ENCODE measurements at regions not wholly inside any gene's neighbourhood (a gene's known extent, or its start where the extent isn't known, plus 50 kb on each side); places are given as distances from the start of the nearest gene placed in this dataset.

DNA sequence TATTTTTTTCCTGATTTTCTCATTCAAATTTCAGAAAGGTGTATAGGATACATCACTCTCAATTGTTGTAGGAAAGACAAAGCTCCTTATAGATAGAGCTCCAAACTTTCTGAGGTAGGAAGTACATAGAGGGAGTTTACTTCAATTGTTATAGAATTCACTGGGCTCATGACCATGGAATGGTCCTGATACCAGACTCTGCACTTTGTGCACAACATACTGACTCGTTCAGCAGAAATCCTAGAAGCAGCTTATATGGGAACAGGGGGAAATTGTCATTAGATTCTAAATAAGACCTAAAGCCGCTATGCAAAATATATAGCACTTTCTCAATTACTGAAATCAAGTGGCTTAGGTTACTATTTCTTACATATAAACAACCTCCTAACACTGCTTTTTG lies 240.5 kb upstream of the TUSC1 start (continued):
- TF ChIP-seq, protein P1, sequence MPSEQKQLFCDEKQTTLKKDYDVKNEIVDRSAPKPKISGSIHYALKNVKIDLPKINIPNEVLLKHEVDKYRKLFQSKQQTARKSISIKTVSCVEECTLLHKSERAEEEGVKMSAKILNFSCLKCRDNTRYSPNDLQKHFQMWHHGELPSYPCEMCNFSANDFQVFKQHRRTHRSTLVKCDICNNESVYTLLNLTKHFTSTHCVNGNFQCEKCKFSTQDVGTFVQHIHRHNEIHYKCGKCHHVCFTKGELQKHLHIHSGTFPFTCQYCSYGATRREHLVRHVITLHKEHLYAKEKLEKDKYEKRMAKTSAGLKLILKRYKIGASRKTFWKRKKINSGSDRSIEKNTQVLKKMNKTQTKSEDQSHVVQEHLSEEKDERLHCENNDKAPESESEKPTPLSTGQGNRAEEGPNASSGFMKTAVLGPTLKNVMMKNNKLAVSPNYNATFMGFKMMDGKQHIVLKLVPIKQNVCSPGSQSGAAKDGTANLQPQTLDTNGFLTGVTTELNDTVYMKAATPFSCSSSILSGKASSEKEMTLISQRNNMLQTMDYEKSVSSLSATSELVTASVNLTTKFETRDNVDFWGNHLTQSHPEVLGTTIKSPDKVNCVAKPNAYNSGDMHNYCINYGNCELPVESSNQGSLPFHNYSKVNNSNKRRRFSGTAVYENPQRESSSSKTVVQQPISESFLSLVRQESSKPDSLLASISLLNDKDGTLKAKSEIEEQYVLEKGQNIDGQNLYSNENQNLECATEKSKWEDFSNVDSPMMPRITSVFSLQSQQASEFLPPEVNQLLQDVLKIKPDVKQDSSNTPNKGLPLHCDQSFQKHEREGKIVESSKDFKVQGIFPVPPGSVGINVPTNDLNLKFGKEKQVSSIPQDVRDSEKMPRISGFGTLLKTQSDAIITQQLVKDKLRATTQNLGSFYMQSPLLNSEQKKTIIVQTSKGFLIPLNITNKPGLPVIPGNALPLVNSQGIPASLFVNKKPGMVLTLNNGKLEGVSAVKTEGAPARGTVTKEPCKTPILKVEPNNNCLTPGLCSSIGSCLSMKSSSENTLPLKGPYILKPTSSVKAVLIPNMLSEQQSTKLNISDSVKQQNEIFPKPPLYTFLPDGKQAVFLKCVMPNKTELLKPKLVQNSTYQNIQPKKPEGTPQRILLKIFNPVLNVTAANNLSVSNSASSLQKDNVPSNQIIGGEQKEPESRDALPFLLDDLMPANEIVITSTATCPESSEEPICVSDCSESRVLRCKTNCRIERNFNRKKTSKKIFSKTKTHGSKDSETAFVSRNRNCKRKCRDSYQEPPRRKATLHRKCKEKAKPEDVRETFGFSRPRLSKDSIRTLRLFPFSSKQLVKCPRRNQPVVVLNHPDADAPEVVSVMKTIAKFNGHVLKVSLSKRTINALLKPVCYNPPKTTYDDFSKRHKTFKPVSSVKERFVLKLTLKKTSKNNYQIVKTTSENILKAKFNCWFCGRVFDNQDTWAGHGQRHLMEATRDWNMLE (tag by site-specific recombination; conservative IDR thresholded peaks at IDR 0.05; ENCODE audit: low read depth): no peak

GRCh38 chr9:25917731-25918362 lies 239.6 kb upstream of the TUSC1 start:
- no peak for TF ChIP-seq ZFP69B (tag by site-specific recombination; IDR thresholded peaks at IDR 0.05)
- TF ChIP-seq ZBTB10 (tag by site-specific recombination; IDR thresholded peaks at IDR 0.05): no peak
- TF ChIP-seq, protein P2, sequence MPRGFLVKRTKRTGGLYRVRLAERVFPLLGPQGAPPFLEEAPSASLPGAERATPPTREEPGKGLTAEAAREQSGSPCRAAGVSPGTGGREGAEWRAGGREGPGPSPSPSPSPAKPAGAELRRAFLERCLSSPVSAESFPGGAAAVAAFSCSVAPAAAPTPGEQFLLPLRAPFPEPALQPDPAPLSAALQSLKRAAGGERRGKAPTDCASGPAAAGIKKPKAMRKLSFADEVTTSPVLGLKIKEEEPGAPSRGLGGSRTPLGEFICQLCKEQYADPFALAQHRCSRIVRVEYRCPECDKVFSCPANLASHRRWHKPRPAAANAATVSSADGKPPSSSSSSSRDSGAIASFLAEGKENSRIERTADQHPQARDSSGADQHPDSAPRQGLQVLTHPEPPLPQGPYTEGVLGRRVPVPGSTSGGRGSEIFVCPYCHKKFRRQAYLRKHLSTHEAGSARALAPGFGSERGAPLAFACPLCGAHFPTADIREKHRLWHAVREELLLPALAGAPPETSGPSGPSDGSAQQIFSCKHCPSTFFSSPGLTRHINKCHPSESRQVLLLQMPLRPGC (tag by site-specific recombination; IDR thresholded peaks at IDR 0.05): no peak
- no peak for TF ChIP-seq YY1 (tag by site-specific recombination; IDR thresholded peaks at IDR 0.05)
- no peak for TF ChIP-seq RBAK (tag by site-specific recombination; IDR thresholded peaks at IDR 0.05)
- TF ChIP-seq, protein P3, sequence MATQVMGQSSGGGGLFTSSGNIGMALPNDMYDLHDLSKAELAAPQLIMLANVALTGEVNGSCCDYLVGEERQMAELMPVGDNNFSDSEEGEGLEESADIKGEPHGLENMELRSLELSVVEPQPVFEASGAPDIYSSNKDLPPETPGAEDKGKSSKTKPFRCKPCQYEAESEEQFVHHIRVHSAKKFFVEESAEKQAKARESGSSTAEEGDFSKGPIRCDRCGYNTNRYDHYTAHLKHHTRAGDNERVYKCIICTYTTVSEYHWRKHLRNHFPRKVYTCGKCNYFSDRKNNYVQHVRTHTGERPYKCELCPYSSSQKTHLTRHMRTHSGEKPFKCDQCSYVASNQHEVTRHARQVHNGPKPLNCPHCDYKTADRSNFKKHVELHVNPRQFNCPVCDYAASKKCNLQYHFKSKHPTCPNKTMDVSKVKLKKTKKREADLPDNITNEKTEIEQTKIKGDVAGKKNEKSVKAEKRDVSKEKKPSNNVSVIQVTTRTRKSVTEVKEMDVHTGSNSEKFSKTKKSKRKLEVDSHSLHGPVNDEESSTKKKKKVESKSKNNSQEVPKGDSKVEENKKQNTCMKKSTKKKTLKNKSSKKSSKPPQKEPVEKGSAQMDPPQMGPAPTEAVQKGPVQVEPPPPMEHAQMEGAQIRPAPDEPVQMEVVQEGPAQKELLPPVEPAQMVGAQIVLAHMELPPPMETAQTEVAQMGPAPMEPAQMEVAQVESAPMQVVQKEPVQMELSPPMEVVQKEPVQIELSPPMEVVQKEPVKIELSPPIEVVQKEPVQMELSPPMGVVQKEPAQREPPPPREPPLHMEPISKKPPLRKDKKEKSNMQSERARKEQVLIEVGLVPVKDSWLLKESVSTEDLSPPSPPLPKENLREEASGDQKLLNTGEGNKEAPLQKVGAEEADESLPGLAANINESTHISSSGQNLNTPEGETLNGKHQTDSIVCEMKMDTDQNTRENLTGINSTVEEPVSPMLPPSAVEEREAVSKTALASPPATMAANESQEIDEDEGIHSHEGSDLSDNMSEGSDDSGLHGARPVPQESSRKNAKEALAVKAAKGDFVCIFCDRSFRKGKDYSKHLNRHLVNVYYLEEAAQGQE (tag by site-specific recombination; IDR thresholded peaks at IDR 0.05): no peak
- TF ChIP-seq ZNF157 (tag by site-specific recombination; IDR thresholded peaks at IDR 0.05): no peak
- TF ChIP-seq BCL11A (tag by site-specific recombination; IDR thresholded peaks at IDR 0.05; ENCODE audit: low read depth): no peak
- no peak for TF ChIP-seq IKZF3 (tag by site-specific recombination; IDR thresholded peaks at IDR 0.05)
- no peak for TF ChIP-seq ZNF510 (tag by site-specific recombination; IDR thresholded peaks at IDR 0.05; ENCODE audit: insufficient replicate concordance)
- TF ChIP-seq ZNF664 (tag by site-specific recombination; IDR thresholded peaks at IDR 0.05): no peak
- TF ChIP-seq ZNF560 (tag by site-specific recombination; IDR thresholded peaks at IDR 0.05; ENCODE audit: borderline replicate concordance): no peak
- TF ChIP-seq ZNF48 (tag by site-specific recombination; IDR thresholded peaks at IDR 0.05): no peak
- TF ChIP-seq ZSCAN23 (tag by site-specific recombination; IDR thresholded peaks at IDR 0.05): no peak
- no peak for TF ChIP-seq ZNF629 (tag by site-specific recombination; IDR thresholded peaks at IDR 0.05)
- TF ChIP-seq WT1 (tag by site-specific recombination; IDR thresholded peaks at IDR 0.05): no peak
- TF ChIP-seq ZNF138 (tag by site-specific recombination; IDR thresholded peaks at IDR 0.05; ENCODE audit: borderline replicate concordance): no peak
- no peak overlapping the region for H3K4me3 ChIP-seq (ENCODE audit: low read depth, low read length)
- no peaks in the 10 kb centered on the region for H3K36me3 ChIP-seq (ENCODE audit: control insufficient read depth in 2 of 2, insufficient read depth in 1 of 2, low read length in 2 of 2)
- no peaks in the 10 kb centered on the region for H3K9me3 ChIP-seq (ENCODE audit: control insufficient read depth, insufficient read depth, low read depth, low read length)
- H3K4me1 ChIP-seq (ENCODE audit: control insufficient read depth, insufficient read depth, low read length): no peaks in the 10 kb centered on the region
- H3K27ac ChIP-seq (ENCODE audit: extremely low read depth, low read depth, low read length): no peak overlapping the region
- ChIA-PET POLR2A (no interaction called here), CTCF (no interaction called here)

Measured in HEK293 (cell line).